ENCODE measurements at regions not wholly inside any gene's neighbourhood (a gene's known extent, or its start where the extent isn't known, plus 50 kb on each side); places are given as distances from the start of the nearest gene placed in this dataset.

GRCh38 chr14:62303437-62303836 is 541.2 kb downstream of the SNAPC1 start:
- in situ Hi-C loops (cut with HindIII; ENCODE audit: low sequenced_read_pairs), result no loop called here
- TF ChIP-seq CTCF (IDR thresholded peaks at IDR 0.05; ENCODE audit: low read depth, low read length), result no peak
- no peak for DNase-seq (ENCODE audit: low read depth, low spot score)
- no peak overlapping the region for H3K4me3 ChIP-seq (ENCODE audit: low read depth, low read length)

GRCh38 chr14:62304257-62304656 is 542.0 kb downstream of the SNAPC1 start:
- no peak for TF ChIP-seq CTCF (IDR thresholded peaks at IDR 0.05; ENCODE audit: low read depth, low read length)
- in situ Hi-C loops (cut with HindIII; ENCODE audit: low sequenced_read_pairs), result no loop called here
- H3K4me3 ChIP-seq (ENCODE audit: low read depth, low read length), result no peak overlapping the region

GRCh38 chr14:62307844-62308243 is 545.6 kb downstream of the SNAPC1 start:
- in situ Hi-C loops (cut with HindIII; ENCODE audit: low sequenced_read_pairs), result no loop called here
- no peak for TF ChIP-seq CTCF (IDR thresholded peaks at IDR 0.05; ENCODE audit: low read depth, low read length)
- no peak for DNase-seq (ENCODE audit: low read depth, low spot score)
- no peak overlapping the region for H3K4me3 ChIP-seq (ENCODE audit: low read depth, low read length)

More at GRCh38 chr14:62304257-62304656, 542.0 kb downstream of the SNAPC1 start:
- DNase-seq (ENCODE audit: low read depth, low spot score), result no peak

GRCh38 chr14:62308316-62308715 is 546.1 kb downstream of the SNAPC1 start:
- no peak overlapping the region for H3K4me3 ChIP-seq (ENCODE audit: low read depth, low read length)
- in situ Hi-C loops (cut with HindIII; ENCODE audit: low sequenced_read_pairs), result no loop called here
- DNase-seq (ENCODE audit: low read depth, low spot score), result no peak
- TF ChIP-seq CTCF (IDR thresholded peaks at IDR 0.05; ENCODE audit: low read depth, low read length), result no peak

- in situ Hi-C loops (cut with HindIII; ENCODE audit: low sequenced_read_pairs), result no loop called here
- no peak for DNase-seq (ENCODE audit: low read depth, low spot score)
- no peak for TF ChIP-seq CTCF (IDR thresholded peaks at IDR 0.05; ENCODE audit: low read depth, low read length)
Measured at GRCh38 chr14:62308891-62309290, 546.7 kb downstream of the SNAPC1 start.

GRCh38 chr14:62313212-62313611 is 551.0 kb downstream of the SNAPC1 start:
- no peak for DNase-seq (ENCODE audit: low read depth, low spot score)
- no peak overlapping the region for H3K4me3 ChIP-seq (ENCODE audit: low read depth, low read length)
- in situ Hi-C loops (cut with HindIII; ENCODE audit: low sequenced_read_pairs), result no loop called here
- no peak for TF ChIP-seq CTCF (IDR thresholded peaks at IDR 0.05; ENCODE audit: low read depth, low read length)

More at GRCh38 chr14:62308891-62309290, 546.7 kb downstream of the SNAPC1 start:
- no peak overlapping the region for H3K4me3 ChIP-seq (ENCODE audit: low read depth, low read length)

GRCh38 chr14:62314221-62314620 is 552.0 kb downstream of the SNAPC1 start:
- no peak for DNase-seq (ENCODE audit: low read depth, low spot score)
- in situ Hi-C loops (cut with HindIII; ENCODE audit: low sequenced_read_pairs), result no loop called here
- H3K4me3 ChIP-seq (ENCODE audit: low read depth, low read length), result no peak overlapping the region
- TF ChIP-seq CTCF (IDR thresholded peaks at IDR 0.05; ENCODE audit: low read depth, low read length), result no peak
